Panc1 (cell line): ENCODE measurements at regions not wholly inside any gene's neighbourhood (a gene's known extent, or its start where the extent isn't known, plus 50 kb on each side); places are given as distances from the start of the nearest gene placed in this dataset.

Source experiments
- CTCF ChIP-seq: fragments of 450-650 bp; IDR thresholded peaks from 2 replicates; pipeline ENCODE4 v1.5.1; 2017; ENCODE audit warnings: mild to moderate bottlenecking
- POLR2AphosphoS5 ChIP-seq: IDR thresholded peaks from 2 replicates; pipeline ENCODE4 v1.6.1; 2012; ENCODE audit warnings: mild to moderate bottlenecking, low read depth, low read length, moderate library complexity
- REST ChIP-seq, 2 experiments: IDR thresholded peaks; 2 replicates each; pipeline ENCODE4 v1.6.1; 2011 to 2012; ENCODE audit warnings: low read depth in 2 of 2, control low read depth in 1 of 2, low read length in 1 of 2, mild to moderate bottlenecking in 1 of 2, moderate library complexity in 1 of 2; ENCODE audit not compliant: insufficient read depth in 1 of 2
- SIN3A ChIP-seq: IDR thresholded peaks from 2 replicates; pipeline ENCODE4 v1.6.1; 2012; ENCODE audit warnings: low read depth, mild to moderate bottlenecking, low read length, moderate library complexity, borderline replicate concordance; ENCODE audit not compliant: insufficient read depth
- TCF7L2 ChIP-seq: IDR thresholded peaks from 2 replicates; pipeline ENCODE4 v1.6.1; 2011; ENCODE audit warnings: mild to moderate bottlenecking, low read depth, low read length, inconsistent platforms

- TF ChIP-seq CTCF (no peak), SIN3A (no peak), POLR2AphosphoS5 (no peak), REST (IDR thresholded peaks at IDR 0.05; ENCODE audit: insufficient read depth in 1 of 2, low read depth in 2 of 2, low read length in 1 of 2) (no peak), TCF7L2 (no peak)
Observed at GRCh38 chr7:85320699-85321476, 134.0 kb upstream of the SEMA3D start.
